Fibroblast of skin of back (primary cell): ENCODE measurements at regions not wholly inside any gene's neighbourhood (a gene's known extent, or its start where the extent isn't known, plus 50 kb on each side); places are given as distances from the start of the nearest gene placed in this dataset.
A peak's percentile ranks its signal among the peaks of the same experiment; 100 is the strongest.
"Not testable (repeated sequence)": the region's sequence is repeated elsewhere in the genome, so short reads cannot be mapped to it uniquely, and the experiment has no call there.

Experiments
- DNase-seq: peaks from one replicate; pipeline ENCODE4 v3.0.0-alpha.2; 2013

DNA sequence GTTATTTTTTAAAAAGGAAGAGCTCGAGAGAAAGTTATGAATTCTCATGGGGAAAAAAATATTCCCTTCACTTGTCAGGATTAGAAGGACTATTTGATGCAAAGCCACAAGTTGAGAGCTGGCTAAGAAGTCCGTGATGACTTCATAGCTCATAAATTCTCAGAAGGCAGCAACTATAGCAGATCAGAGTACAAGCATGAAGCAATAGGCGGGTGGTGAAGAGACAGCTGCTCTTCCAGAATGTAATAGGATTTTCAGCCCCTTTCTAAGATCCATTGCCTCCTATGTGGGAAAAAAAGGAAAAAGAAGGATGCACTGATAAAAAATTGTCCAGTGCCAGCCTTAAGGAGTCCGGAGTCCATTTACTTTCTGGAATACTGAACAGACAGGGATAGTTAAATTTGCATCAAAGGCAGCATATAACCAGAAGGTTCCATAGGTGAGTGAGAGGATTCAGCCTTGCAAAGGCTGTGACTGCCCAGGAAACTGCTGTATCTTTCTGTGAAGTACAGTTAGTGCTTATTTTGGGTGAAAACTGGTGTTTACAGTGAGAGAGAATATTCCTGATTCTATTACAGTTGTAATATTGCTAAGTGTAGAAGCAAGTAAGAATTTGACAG lies 929.5 kb upstream of the ALCAM start:
- peak; percentile 91 for DNase-seq

- peak; percentile 80 for DNase-seq
Observed at GRCh38 chr3:104437891-104438290, 928.8 kb upstream of the ALCAM start.

DNA sequence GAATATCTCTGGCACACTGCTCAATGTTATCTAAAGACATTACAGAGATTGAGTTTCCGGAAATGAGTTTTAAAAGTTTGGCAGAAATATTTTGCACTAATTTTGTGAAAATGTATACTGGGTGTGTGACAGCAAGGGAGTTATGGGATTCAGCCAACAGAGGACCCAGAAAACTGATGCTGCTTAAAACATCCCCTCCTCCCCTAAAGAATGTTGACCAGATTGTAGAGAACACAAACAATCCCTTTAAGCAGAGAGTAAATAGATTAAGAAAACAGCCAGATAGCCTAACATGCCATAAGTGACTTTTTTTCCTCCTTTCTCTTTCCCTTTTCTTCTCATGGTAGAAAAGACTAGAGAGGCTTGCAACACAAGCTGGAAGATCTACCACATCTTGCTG lies 928.0 kb upstream of the ALCAM start:
- no peak for DNase-seq

DNA sequence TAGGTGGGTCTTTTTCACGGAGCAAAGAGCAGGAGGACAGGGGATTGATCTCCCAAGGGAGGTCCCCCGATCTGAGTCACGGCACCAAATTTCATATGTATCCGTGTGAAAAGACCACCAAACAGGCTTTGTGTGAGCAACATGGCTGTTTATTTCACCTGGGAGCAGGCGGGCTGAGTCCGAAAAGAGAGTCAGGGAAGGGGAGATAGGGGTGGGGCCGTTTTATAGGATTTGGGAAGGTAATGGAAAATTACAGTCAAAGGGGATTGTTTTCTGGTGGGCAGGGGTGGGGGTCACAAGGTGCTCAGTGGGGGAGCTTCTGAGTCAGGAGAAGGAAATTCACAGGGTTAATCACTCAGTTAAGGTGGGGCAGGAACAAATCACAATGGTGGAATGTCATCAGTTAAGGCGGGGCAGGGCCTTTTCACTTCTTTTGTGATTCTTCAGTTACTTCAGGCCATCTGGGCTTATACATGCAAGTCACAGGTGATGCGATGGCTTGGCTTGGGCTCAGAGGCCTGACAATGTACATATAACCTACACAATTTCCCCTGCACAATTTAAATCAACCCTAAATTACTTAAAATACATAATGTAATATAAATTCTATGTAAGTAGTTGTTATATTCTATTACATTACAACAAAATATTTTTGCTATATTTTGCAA lies 921.3 kb upstream of the ALCAM start:
- DNase-seq, result not testable (repeated sequence)

DNA sequence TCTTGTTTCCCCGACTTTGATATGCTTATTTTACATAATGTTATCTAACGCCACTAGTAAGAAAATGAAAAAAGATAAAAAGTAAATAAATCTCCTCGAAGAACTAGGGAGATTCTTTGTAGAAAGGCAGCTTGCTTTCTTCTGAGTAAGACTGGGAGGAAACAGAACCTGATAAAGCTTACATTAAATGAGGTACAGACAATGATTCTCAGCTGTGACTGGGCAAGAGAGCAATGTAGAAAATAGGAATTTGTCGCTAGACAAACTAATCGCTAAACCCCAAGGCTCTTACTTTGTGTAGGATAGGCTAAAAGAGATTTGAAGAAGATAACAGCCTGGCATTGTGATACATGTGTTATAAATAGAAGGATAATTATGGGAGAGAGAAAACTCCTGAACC lies 919.0 kb upstream of the ALCAM start:
- DNase-seq, result no peak

DNA sequence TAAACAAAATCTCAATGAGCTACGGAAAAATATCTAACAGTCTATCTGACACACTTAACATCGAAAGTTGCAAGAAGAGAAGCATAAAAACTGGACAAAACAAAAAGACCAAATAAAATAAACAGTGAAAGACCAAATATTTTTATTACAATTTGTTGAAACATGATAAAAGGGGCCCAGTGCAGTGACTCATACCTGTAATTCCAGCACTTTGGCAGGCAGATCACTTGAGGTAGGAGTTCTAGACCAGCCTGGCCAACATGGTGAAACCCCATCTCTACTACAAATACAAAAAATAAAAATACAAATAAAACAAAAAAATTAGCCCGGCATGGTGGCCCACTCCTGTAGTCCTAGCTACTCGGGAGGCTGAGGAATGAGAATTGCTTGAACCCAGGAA lies 914.0 kb upstream of the ALCAM start:
- no peak for DNase-seq

DNA sequence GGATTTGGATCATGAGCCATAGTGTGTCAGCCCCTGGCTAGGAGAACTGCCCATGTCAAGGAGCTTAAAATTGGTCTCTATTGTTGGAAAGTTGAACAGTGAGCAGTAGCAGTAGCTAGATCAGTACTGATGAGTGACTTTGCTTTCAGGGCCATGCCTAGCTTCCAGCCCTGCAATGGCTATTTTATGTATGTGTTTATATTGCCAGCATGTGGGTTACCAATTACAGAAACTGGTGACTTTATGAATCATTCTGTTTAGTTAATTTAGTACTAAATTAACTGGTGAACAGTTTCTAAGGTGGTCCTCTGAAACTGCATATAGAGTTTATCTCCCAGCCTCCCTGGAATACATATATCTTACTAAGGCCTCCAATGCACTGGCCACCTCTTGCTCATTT lies 908.1 kb upstream of the ALCAM start:
- DNase-seq, result no peak

GRCh38 chr3:104460477-104461406 lies 906.0 kb upstream of the ALCAM start:
- peak; percentile 48 for DNase-seq

DNA sequence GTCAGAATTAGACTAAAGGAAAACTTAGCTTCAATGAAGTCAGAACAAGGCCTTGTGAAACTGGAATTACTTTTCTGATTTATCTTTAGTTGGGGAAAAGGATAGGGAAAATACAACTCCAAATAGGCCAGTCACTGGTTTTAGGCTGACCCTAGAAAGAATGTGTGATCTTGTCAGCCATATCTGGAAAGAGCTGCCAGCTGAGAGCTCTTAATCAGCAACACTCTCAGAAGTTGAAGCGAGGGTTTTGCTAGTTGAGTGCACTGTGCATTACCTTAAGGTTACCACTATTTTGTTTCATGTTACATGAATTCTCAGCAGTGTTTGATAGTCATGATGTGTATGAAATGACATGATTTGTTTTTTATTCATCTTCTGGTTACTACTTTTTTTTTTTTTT lies 905.3 kb upstream of the ALCAM start:
- no peak for DNase-seq

DNA sequence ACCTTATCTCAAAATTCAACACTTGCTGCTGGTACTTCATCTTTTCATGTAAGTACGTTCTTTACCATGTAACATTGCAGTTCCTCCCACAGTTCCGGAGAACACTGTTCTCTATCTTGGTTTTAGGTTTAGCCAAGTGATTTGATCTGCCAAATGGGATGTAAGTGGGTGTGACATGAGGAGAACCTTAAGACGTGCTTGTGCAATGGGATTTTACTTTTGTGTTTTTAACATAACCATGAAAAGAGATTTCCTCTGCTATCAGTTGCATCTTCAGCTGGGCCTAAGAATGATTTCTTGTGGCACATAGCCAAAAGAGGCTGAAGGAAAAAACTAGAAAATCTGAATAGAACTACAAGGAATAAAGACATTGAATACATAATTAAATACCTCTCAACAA lies 894.5 kb upstream of the ALCAM start:
- no peak for DNase-seq

GRCh38 chr3:104474011-104474410 lies 892.7 kb upstream of the ALCAM start:
- DNase-seq, result no peak

DNA sequence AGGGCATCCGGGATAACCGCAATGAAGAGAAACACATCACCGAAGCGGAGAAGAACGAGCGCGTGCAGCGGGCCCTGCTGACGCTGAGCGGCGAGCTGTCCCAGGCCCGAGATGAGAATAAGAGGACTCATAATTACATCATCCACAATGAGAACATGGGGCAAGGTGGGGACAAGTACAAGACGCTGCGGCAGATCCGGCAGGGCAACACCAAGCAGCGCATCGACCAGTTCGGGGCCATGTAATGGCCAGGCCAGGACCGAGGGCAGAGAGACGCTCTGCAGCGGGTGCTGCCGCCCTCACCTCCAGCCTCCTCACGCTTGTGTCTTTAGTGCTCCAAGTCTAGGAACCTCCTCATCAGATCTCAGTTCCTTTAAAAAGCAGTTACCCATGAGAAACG lies 863.7 kb upstream of the ALCAM start:
- no peak for DNase-seq

DNA sequence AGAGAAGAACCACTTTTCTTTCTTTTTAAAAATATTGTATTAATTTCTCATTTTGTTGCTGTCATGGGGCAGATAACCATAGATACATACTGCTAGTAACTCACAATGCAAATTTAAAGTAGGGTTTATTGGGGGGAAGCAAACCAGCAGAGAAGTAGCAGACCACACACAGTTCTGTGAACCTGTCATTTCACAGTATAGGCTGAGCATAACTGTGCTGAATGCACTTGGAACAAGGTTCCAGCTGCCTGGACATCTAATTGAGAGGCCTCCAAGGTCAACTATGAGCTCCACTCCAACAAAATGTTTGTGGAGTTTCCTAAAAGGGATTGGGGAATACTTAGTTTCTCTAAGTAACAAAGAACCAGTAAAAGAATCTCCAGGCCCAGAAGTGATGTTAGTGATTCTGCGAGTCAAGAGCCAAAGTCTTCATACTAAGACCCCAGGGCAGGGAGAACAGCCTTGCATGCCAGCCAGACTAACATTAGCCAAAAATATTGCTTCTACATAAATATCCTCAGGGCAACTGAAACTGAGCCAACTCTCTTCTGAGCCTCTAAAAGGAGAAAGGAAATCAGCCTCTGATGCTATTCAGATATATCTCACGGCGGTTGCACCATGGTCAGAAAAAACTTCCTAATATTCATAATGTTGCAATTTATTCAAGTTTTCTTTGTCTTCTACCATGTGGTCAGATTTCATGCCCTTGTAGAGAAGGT lies 856.4 kb upstream of the ALCAM start:
- peak; percentile 2 for DNase-seq

GRCh38 chr3:104514371-104514770 lies 852.3 kb upstream of the ALCAM start:
- no peak for DNase-seq

DNA sequence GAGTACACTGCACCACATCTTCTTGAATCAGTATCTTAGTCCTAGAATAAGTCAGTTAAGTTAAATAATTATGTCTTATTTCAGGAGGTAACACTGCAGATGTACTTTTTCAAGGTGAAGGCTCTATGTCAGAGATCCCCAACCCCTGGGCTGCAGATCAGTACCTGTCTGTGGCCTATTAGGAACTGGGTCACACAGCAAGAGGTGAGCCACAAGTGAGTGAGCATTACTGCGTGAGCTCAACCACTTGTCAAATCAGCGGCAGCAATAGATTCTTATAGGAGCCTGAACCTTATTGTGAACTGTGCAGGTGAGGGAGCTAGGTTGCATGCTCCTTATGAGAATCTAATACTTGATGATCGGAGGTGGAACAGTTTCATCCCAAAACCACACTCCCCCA lies 851.9 kb upstream of the ALCAM start:
- no peak for DNase-seq

DNA sequence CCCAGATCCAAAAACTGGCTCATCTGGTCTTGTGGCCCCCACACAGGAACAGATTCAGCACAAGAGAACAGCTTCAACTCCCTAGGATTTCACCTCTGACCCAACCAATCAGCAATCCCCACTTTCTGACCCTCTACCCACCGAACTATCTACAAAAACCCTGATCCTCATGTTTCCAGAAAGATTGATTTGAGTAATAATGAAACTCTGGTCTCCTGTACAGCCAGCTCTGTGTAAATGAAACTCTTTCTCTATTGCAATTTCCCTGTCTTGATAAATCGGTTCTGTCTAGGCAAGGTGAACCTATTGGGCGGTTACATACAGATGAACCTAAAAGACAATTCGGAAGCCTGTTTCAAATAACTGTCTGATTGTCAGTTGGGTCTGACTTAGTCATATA lies 847.6 kb upstream of the ALCAM start:
- DNase-seq, result no peak

GRCh38 chr3:104519468-104520227 lies 847.1 kb upstream of the ALCAM start:
- no peak for DNase-seq

GRCh38 chr3:104520228-104520655 lies 846.5 kb upstream of the ALCAM start:
- no peak for DNase-seq

GRCh38 chr3:104521606-104522336 lies 844.9 kb upstream of the ALCAM start:
- no peak for DNase-seq

GRCh38 chr3:104523136-104523535 lies 843.6 kb upstream of the ALCAM start:
- no peak for DNase-seq

GRCh38 chr3:104526901-104527401 lies 839.8 kb upstream of the ALCAM start:
- no peak for DNase-seq
